Muscle of back (tissue), 3 donors: ENCODE measurements at regions not wholly inside any gene's neighbourhood (a gene's known extent, or its start where the extent isn't known, plus 50 kb on each side); places are given as distances from the start of the nearest gene placed in this dataset.
"Not testable (repeated sequence)": the region's sequence is repeated elsewhere in the genome, so short reads cannot be mapped to it uniquely, and the experiment has no call there.

Experiments used
- DNase-seq, 3 donors: peaks; one replicate each; pipeline versions ENCODE4 v3.0.0 to v3.0.0-alpha.2; 2013

DNA sequence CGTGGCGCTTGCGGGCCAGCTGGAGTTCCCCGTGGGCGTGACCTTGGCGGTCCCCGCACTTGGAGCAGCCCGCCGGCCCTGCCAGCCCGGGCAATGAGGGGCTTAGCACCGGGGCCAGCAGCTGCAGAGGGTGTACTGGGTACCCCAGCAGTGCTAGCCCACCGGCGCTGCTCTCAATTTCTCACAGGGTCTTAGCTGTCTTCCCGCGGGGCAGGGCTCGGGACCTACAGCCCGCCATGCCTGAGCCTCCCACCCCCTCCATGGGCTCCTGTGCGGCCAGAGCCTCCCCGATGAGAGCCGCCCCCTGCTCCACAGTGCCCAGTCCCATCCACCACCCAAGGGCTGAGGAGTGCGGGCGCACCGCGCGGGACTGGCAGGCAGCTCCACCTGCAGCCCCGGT, 94.0 kb upstream of the NIPBL start:
- not testable (repeated sequence) for DNase-seq

DNA sequence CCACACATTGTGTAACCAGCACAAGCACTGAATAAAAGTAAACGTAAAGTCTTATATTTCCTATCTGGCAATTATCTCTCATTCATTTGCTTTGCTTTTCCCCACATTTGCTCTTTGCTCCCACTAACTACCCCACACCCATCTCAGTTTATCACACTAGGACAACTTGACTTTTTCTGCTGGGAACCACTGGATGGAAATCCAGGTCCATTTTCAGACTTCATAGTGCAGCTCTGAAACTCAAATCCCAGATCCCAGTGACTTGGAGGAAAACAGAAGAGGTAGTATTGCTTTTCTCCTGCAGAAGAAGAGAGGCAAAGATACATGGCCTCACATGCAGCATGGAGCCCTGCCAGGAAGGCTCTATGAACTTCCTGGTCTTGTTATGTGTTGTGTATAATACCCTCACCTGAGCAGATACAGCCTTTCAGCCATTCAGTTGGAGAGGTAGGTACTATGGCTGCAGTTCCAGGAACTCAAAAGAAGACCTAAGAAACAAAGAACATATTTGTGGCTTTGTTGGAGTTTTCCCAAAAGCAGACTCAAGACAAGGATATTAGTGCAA, 90.0 kb upstream of the NIPBL start:
- DNase-seq: no peak

DNA sequence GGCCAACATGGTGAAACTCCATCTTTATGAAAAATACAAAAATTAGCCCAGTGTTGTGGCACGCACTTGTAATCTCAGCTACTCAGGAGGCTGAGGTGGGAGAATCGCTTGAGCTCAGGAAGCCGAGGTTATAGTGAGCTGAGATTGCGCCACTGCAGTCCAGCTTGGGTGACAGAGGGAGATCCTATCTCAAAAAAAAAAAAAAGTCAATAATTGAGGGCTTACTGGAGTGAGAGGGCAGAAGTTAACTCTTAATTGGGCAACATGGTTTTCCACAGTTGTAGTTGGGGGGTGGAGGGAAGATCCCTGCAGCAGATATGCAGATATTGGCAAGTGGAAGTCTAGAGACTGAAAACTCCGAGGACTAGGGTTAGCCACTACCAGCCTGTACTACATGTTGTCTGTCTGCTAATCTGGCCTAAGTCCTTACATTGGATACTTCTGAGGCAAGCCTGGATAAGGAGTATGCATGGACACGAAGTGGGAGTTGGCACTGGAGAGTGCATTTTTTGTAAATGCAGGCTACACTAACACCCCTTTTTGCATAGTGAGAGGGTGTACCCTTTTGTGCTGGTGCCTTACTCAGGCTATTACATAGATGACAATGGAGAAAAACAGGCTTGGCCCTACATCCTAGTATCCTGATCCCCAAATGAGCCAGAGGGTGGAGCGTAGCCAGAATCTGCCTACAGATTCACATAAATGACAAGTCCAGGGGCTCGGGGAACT, 89.0 kb upstream of the NIPBL start:
- DNase-seq: no peak

- DNase-seq: no peak
Observed at GRCh38 chr5:36790847-36791246, 85.7 kb upstream of the NIPBL start.

DNA sequence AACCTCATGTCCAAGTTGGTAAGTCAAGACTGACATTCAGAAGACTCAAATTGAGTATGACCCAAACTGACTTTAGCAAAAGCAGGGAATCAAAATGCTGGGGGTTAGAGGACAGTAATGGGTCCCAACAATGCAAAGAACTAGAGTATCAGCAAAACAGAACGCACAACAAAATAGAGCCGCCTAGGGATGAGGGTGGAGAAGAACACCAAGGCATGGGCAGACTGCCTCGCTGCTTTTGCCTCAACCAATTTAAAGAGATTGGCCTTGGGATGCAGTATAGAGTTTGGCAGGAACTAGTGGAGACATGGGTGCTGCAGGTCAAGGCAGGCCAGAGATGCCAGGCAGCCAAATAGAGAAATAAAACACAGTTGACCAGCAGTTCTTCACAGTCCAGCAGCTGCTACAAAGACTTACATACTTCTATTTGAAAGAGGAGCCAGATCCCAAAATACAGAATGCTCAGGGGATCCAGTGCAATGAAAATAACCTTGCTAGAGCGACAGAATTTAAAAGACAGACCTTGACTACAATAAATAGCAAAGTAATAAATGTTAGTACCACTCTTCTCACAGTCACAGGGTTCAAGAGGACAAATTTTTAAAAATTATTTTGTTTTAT, 83.9 kb upstream of the NIPBL start:
- DNase-seq: no peak

GRCh38 chr5:36795366-36795765, 81.2 kb upstream of the NIPBL start:
- DNase-seq: no peak

GRCh38 chr5:36796155-36796554, 80.4 kb upstream of the NIPBL start:
- no peak for DNase-seq

DNA sequence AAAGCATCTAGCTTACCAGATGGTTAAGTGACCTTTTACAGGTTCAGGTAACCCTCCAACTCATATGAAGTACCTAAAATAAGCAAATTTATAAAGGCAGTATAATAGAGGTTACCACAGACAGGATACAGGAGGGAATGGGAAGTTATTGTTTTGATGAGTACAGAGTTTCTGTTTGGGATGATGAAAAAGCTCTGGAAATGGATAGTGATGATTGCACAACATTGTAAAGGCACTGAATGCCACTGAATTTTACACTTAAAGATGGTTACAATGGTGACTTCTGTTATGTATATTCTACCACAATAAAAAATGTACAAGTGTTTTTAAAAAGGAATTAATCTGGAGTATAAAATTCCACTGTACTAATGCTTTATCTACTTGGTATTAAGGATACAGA, 75.0 kb upstream of the NIPBL start:
- no peak for DNase-seq

DNA sequence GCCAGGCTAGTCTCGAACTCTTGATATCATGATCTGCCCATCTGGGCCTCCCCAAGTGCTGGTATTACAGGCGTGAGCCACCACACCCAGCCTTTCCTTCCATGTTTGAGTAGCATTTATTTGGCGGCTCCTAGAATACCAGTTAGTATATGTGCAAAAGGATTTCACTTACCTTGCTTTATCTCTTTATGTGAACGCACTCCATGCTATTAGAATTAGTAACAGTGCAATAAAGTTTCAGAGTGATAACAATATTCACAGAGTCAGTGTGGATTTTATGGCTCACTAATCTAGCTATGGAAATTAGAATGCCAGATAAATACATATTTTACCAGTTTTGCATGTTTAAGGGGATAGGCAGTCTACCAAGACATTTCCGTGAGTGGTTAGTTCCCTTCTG, 74.4 kb upstream of the NIPBL start:
- DNase-seq: no peak

- not testable (repeated sequence) for DNase-seq
Observed at GRCh38 chr5:36813249-36813648, 63.3 kb upstream of the NIPBL start.

- no peak for DNase-seq
Observed at GRCh38 chr5:36815871-36816270, 60.7 kb upstream of the NIPBL start.

GRCh38 chr5:36820900-36821299, 55.7 kb upstream of the NIPBL start:
- DNase-seq: no peak

DNA sequence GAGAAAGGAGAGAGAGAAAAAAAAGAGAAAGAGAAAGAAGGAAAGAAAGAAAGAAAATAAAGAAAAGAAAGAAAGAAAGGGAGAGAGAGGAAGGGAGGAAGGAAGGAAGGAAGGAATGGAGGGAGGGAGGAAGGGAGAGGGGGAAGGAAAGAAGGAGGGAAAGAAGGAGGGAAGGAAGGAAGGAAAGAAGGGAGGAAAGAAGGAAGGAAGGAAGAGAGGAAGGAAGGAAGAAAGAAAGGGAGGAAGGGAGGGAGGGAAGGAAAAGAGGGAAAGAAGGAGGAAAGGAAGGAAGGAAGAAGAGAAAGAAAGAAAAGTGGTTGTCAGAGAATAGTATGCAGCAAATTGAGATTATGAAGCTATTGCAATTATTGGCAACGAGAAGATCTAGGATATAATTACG, 49.9 kb upstream of the NIPBL start:
- DNase-seq: no peak
